HL-60 (cell line): ENCODE measurements at regions not wholly inside any gene's neighbourhood (a gene's known extent, or its start where the extent isn't known, plus 50 kb on each side); places are given as distances from the start of the nearest gene placed in this dataset.

Experiments used
- POLR2AphosphoS5 ChIP-seq: IDR thresholded peaks from 2 replicates; pipeline ENCODE4 v1.6.1; 2012; ENCODE audit warnings: low read depth
- TF ChIP-seq, protein P1 (sequence below): IDR thresholded peaks from one replicate; pipeline ENCODE4 v1.5.1; 2011; ENCODE audit warnings: low read length, control low read depth, inconsistent platforms; ENCODE audit not compliant: insufficient read depth

DNA sequence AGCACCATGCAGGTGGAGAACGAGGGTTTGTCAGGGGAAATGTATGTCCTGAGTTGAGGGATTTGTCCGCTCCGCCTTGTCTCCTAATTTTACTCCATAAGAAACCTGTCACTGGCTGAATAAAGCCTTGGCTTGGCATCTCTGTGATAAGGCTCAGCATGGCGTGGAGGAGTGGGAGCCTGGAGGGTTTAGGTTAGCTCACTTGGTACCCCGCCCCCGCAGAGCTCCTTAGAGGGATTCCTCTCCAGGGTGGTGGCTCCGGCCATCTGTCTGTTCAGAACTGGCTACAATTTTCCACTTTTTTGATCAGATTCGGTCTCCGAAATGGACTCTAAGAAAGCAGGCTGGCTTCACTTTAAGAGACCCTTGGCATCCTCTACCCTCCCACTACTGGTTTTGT is 192.2 kb upstream of the SYNDIG1 start:
- TF ChIP-seq, protein P1, sequence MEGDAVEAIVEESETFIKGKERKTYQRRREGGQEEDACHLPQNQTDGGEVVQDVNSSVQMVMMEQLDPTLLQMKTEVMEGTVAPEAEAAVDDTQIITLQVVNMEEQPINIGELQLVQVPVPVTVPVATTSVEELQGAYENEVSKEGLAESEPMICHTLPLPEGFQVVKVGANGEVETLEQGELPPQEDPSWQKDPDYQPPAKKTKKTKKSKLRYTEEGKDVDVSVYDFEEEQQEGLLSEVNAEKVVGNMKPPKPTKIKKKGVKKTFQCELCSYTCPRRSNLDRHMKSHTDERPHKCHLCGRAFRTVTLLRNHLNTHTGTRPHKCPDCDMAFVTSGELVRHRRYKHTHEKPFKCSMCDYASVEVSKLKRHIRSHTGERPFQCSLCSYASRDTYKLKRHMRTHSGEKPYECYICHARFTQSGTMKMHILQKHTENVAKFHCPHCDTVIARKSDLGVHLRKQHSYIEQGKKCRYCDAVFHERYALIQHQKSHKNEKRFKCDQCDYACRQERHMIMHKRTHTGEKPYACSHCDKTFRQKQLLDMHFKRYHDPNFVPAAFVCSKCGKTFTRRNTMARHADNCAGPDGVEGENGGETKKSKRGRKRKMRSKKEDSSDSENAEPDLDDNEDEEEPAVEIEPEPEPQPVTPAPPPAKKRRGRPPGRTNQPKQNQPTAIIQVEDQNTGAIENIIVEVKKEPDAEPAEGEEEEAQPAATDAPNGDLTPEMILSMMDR = no peak
- TF ChIP-seq POLR2AphosphoS5 = no peak
